Muscle layer of duodenum (tissue), 2 donors: ENCODE measurements at regions not wholly inside any gene's neighbourhood (a gene's known extent, or its start where the extent isn't known, plus 50 kb on each side); places are given as distances from the start of the nearest gene placed in this dataset.
A peak's percentile ranks its signal among the peaks of the same experiment; 100 is the strongest.

Experiments
- H3K27ac ChIP-seq: one replicate; pipeline ENCODE4 v1.7.0; 2013; ENCODE audit warnings: mild to moderate bottlenecking, low read length
- H3K27me3 ChIP-seq: one replicate; pipeline ENCODE4 v1.7.0; 2013; ENCODE audit warnings: low read depth, mild to moderate bottlenecking, control low read depth, low read length
- H3K36me3 ChIP-seq, 2 donors: one replicate each; pipeline ENCODE4 v1.7.0; 2013; ENCODE audit warnings: low read length in 2 of 2, control low read depth in 1 of 2, mild to moderate bottlenecking in 1 of 2; ENCODE audit not compliant: insufficient read depth in 2 of 2, control insufficient read depth in 1 of 2
- H3K4me1 ChIP-seq, 2 donors: one replicate each; pipeline ENCODE4 v1.7.0; 2013; ENCODE audit warnings: low read length in 2 of 2, mild to moderate bottlenecking in 2 of 2, control low read depth in 1 of 2, moderate library complexity in 1 of 2; ENCODE audit not compliant: insufficient read depth in 2 of 2, control insufficient read depth in 1 of 2
- H3K4me3 ChIP-seq, 2 donors: one replicate each; pipeline ENCODE4 v1.7.0; 2013; ENCODE audit warnings: low read length in 2 of 2, low read depth in 1 of 2, mild to moderate bottlenecking in 1 of 2
- H3K9me3 ChIP-seq, 2 donors: one replicate each; pipeline ENCODE4 v1.7.0; 2013; ENCODE audit warnings: low read length in 2 of 2, control low read depth in 1 of 2, mild to moderate bottlenecking in 1 of 2; ENCODE audit not compliant: control insufficient read depth in 1 of 2
- donor health status: healthy.

GRCh38 chr2:19846567-19846966, 55.2 kb downstream of the TTC32 start:
- no peak overlapping the region for H3K4me3 ChIP-seq
- H3K36me3 ChIP-seq, result no peaks in the 10 kb centered on the region
- H3K27ac ChIP-seq, result no peak overlapping the region
- no peaks in the 10 kb centered on the region for H3K9me3 ChIP-seq
- no peaks in the 10 kb centered on the region for H3K27me3 ChIP-seq
- H3K4me1 ChIP-seq, result no peaks in the 10 kb centered on the region

DNA sequence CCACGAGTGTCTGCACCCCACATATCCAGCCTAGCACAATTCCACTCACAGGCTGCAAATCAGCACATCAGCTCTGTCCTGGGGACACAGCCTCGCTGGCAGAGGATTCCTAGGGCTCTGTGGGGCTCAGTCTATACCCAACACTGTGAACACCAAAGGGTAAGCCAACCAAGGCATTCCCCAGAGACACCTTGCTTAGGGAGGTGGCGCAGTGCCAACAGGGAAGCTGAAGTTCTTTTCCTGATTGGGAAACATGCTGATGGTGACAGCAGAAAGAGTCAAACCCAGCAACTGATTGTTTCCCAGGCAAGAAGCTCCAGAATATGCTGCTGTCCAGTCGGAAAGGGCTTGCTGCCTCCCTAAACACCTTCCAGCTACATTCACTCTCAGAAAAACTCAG, 55.8 kb downstream of the TTC32 start:
- Histone ChIP-seq H3K27me3 (no peaks in the 10 kb centered on the region), H3K27ac (no peak overlapping the region), H3K4me3 (no peak overlapping the region), H3K4me1 (no peaks in the 10 kb centered on the region), H3K9me3 (no peaks in the 10 kb centered on the region), H3K36me3 (no peaks in the 10 kb centered on the region)

DNA sequence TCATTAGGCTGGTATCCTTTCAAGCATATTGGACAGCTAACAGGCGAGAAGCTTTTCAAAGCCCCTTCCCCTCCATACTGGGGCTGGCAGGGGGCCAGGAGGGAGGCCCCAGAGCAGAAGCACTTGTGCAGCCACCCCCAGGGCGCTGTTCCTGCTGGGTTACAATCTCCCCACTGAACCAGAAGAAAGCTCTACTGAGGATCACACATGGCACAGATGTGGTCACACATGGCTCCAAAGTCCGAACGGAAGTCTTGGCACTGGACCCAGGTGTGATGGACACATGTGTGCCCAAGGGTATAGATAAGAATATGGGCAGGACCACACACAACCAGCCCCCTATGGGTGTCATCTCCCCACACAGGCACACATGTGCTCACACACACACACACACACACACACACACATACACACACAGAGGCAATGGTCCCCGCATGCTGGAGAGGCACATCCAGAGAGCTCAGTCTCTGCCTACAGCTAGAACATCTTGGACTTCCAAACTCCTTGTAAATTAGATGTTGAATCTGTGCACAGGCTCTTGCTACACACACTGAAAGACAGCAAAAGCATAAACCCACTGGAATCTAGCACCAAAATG, 56.4 kb downstream of the TTC32 start:
- no peak overlapping the region for H3K4me3 ChIP-seq
- H3K4me1 ChIP-seq, result no peaks in the 10 kb centered on the region
- H3K27ac ChIP-seq, result no peak overlapping the region
- no peaks in the 10 kb centered on the region for H3K9me3 ChIP-seq
- H3K36me3 ChIP-seq, result no peaks in the 10 kb centered on the region
- H3K27me3 ChIP-seq, result no peaks in the 10 kb centered on the region

- no peaks in the 10 kb centered on the region for H3K27me3 ChIP-seq
- no peaks in the 10 kb centered on the region for H3K4me1 ChIP-seq
- H3K4me3 ChIP-seq, result no peak overlapping the region
- H3K36me3 ChIP-seq, result no peaks in the 10 kb centered on the region
- H3K9me3 ChIP-seq, result no peaks in the 10 kb centered on the region
- H3K27ac ChIP-seq, result no peak overlapping the region
Measured at GRCh38 chr2:19844750-19845149, 57.0 kb downstream of the TTC32 start.

- Histone ChIP-seq H3K4me1 (no peaks in the 10 kb centered on the region), H3K4me3 (no peak overlapping the region)
Measured at GRCh38 chr2:19843992-19844515, 57.7 kb downstream of the TTC32 start.

DNA sequence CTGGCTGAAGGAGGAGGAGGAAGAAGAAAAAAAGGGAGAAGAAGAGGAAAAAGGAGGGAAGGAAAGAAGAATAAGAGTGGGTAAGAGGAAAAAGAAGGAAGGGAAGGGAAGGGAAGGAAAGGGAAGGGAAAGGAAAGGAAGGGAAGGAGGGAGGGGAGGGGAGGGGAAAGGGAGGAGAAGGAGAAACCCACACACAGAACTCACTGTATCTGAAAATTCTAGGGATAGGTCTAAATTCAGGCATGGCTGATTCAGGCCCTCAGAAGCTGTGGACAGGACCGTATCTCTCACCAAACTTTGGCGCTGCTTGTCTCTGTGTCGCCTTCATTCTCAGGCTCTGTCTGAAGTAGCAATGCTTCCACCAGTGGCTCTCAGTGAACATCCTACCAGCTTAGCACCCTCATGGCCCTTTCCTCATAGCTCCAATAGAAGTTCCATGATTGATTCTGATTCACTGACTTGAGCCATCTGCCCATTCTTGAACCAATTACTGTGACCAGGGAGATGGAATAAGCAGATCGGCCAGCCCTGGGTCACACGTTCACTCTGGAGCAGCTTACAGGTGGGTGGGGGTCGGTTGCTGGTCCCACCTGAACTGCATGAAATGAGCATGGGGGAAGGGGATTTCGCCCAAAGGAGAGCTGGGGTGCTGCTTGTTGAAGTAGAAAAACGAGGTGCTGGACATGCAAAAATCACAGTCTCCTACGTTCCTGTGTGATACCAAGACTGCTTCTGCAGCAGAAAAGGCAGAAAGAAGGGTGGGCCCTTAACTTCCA, 59.7 kb downstream of the TTC32 start:
- H3K9me3 ChIP-seq, result no peaks in the 10 kb centered on the region
- no peak overlapping the region for H3K4me3 ChIP-seq

More at GRCh38 chr2:19843992-19844515, 57.7 kb downstream of the TTC32 start:
- H3K27ac ChIP-seq, result no peak overlapping the region
- no peaks in the 10 kb centered on the region for H3K9me3 ChIP-seq
- no peaks in the 10 kb centered on the region for H3K36me3 ChIP-seq
- H3K27me3 ChIP-seq, result no peaks in the 10 kb centered on the region

GRCh38 chr2:19839438-19839837, 62.3 kb downstream of the TTC32 start:
- Histone ChIP-seq H3K36me3 (no peaks in the 10 kb centered on the region), H3K4me1 (peaks cover 0 to 8% of the 10 kb centered on the region in 2 donors), H3K27ac (no peak overlapping the region), H3K9me3 (no peaks in the 10 kb centered on the region), H3K4me3 (no peak overlapping the region), H3K27me3 (no peaks in the 10 kb centered on the region)

More for the DNA sequence above, 59.7 kb downstream of the TTC32 start:
- no peaks in the 10 kb centered on the region for H3K4me1 ChIP-seq
- no peaks in the 10 kb centered on the region for H3K27me3 ChIP-seq
- H3K36me3 ChIP-seq, result no peaks in the 10 kb centered on the region
- no peak overlapping the region for H3K27ac ChIP-seq

DNA sequence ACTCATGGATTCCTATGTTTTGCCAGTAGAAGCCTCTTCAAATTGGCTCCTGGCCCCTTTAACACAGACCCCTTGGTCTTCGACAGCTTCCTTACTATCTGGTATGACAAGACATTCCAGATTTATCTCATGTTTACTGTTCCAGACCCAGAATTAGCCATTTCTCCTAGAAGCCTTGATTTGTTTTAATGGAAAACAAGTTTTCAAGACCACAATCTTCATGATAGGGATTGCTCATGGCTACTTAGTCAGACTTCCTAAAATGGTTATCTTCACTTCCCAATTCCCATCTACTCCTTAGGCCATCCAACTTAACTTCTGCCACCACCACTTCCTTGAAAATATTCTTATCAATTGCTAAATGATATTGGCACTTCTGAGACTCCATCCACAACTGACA, 63.2 kb downstream of the TTC32 start:
- H3K27me3 ChIP-seq, result no peaks in the 10 kb centered on the region
- peaks cover 0 to 8% of the 10 kb centered on the region in 2 donors for H3K4me1 ChIP-seq
- H3K36me3 ChIP-seq, result no peaks in the 10 kb centered on the region
- H3K9me3 ChIP-seq, result no peaks in the 10 kb centered on the region
- H3K4me3 ChIP-seq, result no peak overlapping the region
- H3K27ac ChIP-seq, result no peak overlapping the region

GRCh38 chr2:19837235-19837766, 64.5 kb downstream of the TTC32 start:
- Histone ChIP-seq H3K9me3 (no peaks in the 10 kb centered on the region), H3K36me3 (no peaks in the 10 kb centered on the region), H3K4me1 (peaks cover 0 to 8% of the 10 kb centered on the region in 2 donors), H3K27me3 (no peaks in the 10 kb centered on the region), H3K4me3 (no peak overlapping the region), H3K27ac (no peak overlapping the region)

GRCh38 chr2:19835781-19836281, 66.0 kb downstream of the TTC32 start:
- H3K9me3 ChIP-seq, result no peaks in the 10 kb centered on the region
- no peaks in the 10 kb centered on the region for H3K36me3 ChIP-seq
- peak overlapping the region; percentile 16 for H3K27ac ChIP-seq
- H3K4me3 ChIP-seq, result no peak overlapping the region
- H3K4me1 ChIP-seq, result peaks cover 0 to 8% of the 10 kb centered on the region in 2 donors
- H3K27me3 ChIP-seq, result no peaks in the 10 kb centered on the region

DNA sequence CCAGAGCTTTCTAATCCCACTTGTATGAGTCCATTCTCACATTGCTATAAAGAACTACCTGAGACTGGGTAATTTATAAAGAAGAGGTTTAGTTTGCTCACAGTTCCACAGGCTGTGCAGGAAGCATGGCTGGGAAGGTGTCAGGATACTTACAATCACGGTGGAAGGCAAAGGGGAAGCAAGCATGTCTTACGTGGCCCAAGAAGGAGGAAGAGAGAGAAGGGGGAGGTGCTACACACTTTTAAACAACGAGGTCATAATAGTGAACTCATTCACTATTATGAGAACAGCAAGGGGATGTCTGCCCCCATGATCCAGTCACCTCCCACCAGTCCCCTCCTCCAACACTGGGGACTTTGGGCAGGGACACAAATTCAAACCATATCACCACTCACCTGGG, 67.8 kb downstream of the TTC32 start:
- H3K27me3 ChIP-seq, result no peaks in the 10 kb centered on the region
- no peak overlapping the region for H3K4me3 ChIP-seq
- no peaks in the 10 kb centered on the region for H3K9me3 ChIP-seq
- H3K27ac ChIP-seq, result no peak overlapping the region
- H3K4me1 ChIP-seq, result peaks cover 0 to 8% of the 10 kb centered on the region in 2 donors
- H3K36me3 ChIP-seq, result no peaks in the 10 kb centered on the region
